CD4-positive, alpha-beta T cell treated with Interleukin-12 subunit alpha and Interleukin-12 subunit beta, for 1 hour (primary cell): ENCODE measurements at regions not wholly inside any gene's neighbourhood (a gene's known extent, or its start where the extent isn't known, plus 50 kb on each side); places are given as distances from the start of the nearest gene placed in this dataset.

Experiments
- DNase-seq: peaks from one replicate; pipeline ENCODE4 v3.0.0-alpha.2; 2020

DNA sequence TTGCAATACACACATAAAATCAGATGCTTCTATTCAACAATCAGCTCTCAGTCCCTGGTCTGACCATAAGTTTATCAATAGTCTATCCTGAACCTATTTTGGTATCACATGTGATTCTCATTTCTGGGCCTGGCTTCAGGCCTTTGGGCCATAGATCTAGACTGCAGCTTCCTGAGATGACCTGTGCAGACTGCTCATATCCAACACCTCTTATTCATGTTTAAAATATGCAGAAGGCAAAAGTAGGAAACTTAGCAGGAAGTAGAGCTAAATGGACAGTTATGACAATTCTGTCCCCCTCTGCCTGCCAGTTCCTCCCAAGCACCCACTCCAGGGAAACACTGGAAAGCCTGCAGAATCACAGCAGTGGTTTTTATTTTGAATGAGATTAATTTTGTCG is 53.3 kb downstream of the C7orf25 start:
- no peak for DNase-seq

DNA sequence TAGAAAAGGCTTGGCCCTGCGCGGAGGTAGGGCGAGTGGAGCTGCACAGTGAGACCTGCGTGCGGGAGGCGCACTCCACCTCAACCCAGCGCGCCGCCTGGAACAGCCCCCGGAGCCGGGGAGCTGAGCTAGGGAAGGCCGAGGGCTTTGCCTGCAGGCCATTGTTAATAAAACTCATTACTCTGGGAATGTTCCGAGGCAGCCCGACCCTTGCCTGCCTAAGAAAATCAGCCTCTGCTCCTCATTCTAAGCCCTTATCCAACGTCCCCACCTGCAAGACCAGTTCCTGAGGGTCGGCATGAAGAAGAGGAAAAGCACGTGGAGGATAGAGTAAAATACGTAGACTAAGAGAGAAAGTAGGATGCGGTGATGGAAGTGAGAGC is 55.3 kb downstream of the C7orf25 start:
- DNase-seq: no peak

DNA sequence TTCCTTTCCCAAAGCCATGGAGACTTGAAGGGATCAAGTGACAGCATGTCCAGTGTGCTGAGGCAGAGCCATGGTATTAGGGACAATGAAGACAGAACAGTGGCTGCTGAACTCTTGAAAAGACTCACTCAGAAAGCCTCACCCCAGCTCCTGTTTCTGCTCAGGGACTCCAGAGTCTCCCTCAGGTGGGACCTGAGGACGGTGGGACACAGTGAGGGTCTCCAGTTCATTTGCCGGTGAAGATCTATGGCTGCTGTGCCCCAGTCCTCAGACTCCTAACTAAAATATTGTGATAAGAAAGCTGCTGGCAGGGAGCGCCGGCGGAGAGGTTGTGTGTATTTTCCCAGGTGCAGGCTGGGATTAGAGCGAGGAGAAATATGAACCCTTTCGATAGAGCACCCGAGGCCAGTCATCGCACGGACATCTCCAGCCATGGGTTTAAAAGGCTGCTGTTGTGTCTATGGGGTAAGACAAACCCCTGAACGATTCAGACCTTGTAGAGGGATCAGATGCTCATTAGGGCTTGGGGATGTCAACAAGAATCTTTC is 57.2 kb downstream of the C7orf25 start:
- no peak for DNase-seq

DNA sequence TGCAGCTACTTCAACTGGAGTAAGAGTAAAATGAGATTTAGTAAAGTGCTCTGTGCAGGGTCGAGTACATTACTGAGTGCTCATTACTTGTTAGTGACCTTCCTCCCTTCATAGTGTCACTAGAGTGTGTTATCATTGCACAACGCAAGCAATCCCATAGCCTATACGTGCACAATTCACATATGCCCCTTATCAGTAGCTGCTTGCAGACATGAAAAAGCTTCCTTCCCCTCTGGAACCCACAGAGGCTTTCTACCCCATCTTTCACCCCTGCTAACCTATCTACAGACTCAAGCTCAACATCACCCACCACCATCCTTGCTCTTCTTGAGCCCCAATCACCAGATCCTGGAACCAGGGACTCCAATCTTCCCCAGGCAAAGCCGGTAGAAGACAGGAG is 59.3 kb downstream of the C7orf25 start:
- DNase-seq: no peak

DNA sequence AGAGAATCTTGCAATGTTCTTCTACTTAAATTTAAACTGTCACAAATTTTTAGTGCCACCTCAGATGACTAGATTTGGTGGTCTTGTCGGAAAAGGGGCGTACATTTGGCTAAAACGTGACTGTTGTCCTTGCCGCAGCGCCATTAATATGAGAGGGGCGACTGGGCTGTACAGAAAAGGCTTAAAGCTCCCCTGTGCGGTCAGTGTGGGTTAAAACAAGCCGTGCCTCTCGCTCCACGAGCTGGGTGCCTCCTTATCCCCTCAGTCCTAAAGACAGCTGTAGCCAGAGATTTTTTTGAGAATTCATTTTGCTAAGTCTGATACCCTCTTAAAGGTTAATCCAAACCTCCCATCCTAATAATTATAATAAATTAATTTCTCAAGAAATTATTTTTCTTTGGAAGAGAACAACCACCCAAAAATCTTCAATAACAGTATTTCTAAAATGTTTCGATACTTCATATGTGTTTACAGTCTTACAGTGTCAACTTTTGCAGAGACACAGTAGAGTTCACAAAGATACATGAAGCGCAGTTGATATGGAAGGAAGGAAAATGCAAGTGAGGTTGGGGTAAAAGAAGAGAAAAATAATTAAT is 68.6 kb downstream of the C7orf25 start:
- DNase-seq: no peak

DNA sequence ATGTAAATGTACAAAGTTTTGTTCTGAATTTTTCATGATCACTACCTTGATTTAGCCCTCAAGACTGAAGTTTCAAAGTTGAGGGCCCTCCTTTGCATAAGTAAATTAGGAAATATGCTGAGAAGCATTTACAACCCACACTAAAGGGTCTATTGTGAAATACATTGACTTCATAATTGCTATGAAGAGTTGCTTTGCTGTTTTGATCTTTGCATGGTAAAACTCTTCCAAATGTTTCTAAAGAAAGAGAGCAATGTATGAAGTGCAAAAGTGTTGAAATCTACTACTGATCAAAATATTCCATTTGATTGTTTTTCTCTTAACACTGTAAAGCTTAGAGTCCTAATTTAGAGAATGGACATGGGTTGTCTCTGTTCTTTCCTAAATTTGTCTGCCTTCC is 77.2 kb downstream of the C7orf25 start:
- no peak for DNase-seq

DNA sequence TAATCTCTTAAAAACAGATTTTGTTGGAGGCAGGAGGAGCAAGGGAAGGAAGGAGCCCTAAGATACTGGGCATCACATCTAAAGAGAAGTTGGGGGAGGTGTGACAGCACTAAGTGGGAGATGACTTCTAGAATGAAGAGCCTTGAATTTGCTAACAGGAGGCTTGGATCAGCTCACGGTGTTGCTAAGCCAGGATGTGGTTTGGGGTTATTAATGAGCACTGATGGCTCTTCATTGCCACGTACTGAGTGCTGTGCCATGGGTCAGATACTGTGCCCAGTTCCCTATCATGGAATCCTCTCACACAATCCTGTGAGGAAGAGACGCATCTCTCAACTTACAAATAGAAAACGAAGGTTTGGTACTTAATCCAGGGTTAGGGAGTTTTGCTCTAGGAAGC is 78.5 kb downstream of the C7orf25 start:
- DNase-seq: no peak

DNA sequence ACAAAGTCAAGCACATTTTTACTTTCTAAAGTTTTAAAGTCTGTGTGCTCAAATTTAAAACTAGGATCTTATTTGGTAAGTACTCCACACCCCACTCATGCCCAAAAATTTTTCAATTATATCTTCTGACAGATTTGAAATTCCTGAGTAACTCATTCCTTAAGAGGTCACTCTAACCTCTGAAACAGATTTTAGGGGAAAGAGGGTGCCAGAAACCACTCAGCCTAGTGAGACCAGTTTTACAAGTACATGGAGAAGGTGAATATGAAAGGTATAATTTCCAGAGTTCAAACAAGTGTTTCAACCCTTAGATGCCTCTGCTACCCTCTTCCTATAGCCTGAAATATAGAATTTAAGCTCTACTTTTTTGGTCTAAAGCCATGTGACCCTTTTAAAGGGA is 79.2 kb downstream of the C7orf25 start:
- DNase-seq: no peak

DNA sequence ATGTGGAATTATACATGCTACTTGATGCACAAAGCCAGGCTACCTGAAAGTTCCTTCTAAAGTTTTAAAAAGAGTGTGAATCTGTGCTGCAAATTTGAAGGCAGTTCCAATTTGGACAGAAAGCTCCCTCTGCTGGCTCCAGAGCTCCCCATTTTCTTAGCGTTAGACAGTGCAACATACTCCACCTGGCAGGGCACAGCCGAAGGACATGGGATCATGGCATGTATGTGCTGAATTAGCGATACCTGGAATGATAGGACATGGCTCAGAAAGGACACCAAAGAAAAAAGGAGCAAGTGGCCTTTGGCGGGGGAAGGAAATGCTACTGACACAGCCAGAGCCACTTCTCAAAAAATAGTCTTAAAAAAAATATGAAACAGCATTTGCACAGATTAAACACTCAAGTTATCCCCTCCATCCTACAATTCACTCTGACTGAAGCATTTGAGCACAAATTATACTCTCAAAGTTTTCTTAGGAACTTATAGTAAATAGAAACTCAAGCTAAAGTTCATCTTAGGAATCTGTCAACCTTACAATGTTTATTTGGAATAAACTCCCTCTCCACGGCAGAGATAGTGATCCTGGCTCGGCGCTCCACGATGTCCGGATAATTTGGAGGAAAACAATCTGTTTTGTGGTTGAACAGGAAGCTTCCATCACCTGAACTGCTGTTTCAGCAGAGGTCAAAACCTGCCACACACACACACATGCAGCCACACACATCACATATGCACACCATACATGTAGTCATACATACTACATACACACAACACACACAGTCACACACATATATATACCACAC is 80.0 kb downstream of the C7orf25 start:
- no peak for DNase-seq

DNA sequence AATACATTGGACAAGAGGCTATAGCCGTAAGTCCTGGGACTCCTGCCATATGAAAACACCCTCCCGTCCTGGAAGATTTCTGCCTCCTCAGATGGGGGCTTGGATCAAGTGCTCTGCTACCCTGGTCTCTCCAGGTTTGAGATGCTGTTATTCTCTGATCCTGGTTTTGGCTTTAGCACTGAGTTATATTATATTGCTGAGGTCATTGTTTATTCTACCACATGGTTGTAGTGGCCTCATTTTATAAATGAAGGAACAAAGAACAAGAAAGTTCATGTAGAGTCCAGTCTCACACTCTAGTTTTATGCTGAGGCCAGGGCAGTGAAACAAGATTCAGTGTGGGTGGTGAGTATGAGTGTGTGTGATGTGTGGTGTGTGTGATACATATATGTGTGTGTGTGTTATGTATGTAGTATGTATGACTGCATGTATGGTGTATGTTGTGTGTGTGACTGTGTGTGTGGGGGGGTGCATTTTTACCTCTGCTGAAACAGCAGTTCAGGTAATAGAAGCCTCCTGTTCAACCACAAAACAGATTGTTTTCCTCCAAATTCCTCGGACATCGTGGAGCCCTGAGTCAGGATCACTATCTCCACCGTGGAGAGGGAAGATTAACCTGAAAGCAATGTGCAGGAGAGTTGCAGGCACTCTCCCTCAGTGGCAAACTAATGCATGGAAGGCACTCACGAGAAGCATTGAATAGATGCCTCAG is 80.7 kb downstream of the C7orf25 start:
- DNase-seq: no peak

DNA sequence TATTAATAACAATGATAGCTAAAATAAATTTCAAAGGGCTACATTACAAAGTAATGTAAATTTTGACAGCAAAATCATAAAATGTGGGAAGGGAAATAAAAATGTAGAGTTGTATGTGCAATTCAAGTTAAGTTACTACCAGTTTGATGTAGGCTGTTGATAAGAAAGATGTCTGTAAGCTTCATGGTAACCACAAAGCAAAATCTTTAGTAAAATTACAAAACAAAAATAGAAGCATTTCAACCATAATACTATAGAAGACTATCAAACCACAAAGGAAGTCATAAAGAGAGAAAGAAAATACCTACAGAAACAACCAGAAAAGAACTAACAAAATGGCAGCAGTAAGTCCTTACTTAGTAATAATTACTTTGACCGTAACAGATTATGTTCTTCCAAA is 99.1 kb downstream of the C7orf25 start:
- no peak for DNase-seq

DNA sequence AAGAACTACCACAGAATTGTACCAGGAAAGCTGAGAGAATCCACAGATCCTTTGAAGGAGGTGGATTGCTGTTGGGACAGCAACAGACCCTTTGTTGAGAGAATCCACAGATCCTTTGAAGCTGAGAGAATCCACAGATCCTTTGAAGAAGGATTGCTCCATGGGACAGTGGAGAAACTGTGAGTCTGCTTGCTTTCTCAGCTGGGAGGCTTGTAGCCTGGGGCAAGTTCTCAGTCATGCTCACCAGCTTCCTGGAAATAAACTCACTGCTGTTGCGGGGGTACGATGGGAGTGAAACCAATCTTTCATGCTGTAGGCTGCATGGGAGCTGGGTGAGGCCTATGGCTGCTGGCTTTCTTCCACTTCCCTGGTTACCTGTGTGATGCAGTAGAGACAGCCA is 106.3 kb downstream of the C7orf25 start:
- no peak for DNase-seq

DNA sequence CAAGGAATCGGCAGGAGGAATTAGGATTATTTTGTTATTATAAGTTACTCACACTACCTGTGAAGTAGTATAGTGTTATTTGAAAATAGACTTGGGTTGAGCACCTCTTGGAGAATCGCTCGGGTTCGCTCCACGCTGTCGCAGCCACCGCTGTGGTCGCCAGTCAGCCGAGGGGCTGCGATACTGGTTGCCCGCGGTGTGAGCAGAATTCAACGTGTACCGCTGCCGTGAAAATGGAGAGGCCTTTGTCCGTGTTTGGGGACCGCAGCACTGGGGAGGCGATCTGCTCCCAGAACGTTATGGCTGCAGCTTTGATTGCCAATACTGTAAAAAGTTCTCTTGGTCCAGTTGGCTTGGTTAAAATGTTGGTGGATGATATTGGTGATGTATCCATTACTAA is 117.2 kb downstream of the C7orf25 start:
- no peak for DNase-seq

DNA sequence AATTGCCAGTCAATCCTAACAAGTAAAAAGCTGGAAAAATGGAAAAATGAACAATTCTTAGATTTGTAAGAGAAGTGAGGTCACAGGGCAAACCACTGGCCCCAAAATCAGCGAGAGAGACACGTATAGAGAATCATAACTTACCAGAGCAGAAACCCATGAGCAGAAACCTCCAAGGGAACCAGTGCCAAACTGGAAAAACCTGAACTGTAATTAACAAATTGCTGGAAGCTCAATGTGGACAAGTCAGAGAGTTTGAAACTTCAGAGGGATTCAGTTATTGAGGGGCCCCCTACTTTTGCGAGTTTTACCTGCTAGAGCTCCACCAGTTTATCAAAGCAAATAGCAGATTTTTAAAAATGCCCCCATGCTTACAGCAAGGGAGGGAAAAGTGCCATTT is 119.0 kb downstream of the C7orf25 start:
- DNase-seq: no peak

DNA sequence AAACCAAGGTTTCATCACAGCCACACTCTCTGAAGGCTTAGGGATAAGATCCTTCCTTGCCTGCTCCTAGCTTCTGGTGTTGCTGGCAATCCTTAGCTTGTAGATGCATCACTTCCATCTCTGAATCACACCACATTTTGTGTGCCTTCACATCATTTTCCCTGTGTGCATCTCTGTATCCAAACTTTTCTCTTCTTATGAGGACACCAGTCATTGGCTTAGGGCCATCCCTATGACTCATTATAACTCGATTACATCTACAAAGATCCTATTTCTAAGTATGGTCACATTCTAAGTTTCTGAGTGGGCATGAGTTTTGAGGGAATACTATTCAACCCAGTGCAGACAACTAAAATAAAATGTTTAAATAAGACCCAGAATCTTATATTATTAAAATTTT is 121.7 kb downstream of the C7orf25 start:
- DNase-seq: no peak

DNA sequence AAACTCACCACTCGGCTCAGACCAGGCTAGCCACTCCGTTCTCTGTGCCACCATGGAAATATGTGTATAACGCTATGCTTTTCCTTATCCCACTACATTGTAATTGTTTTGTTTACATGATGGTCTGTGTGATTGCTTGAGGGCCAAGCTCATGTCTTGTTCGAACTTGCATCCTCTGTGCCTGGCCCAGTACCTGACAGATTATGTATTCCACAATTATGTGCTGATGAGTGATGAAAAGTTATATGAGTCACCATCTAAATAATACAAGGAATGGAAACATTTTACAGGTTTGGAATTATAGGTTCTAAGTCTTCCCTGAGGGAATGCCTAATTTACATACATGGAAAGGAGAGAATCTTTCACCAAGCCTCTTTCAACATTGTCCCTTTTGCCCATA is 137.4 kb downstream of the C7orf25 start:
- DNase-seq: no peak

DNA sequence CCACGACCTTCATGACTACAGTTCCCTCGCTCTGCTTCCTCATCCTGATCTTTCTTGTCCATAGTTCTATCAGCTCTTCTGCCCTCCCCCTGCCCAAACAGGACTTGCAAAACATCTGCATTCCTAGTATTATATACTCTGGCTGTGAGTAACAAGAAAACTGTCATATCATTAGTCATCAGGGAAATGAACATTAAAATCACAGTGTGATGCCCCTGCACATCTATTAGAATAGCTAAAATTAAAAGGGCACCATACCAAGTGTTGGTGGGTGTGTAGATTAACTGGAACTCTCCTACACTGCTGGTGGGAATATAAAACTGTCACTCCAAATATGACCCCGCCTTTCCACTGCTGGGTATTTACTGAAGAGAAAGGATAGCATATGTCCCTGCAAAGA is 141.8 kb downstream of the C7orf25 start:
- DNase-seq: no peak

DNA sequence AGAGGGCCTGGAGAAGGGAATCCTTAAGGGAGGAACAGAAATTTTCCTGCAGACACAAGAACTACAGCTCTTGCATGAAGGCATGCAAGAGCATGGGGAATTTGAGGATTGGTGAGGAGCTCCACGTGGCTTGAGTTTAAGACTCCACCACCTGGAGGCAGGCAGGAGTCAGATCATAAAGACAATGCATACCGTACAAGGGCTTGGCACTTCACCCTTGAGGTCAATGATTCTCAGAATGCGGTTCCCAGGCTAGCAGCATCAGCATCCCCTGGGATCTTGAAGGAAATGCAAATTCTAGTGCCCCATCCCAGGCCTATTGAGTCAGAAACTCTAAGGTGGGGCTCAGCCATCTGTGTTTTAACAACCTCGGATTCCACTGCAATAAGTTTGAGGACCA is 143.8 kb downstream of the C7orf25 start:
- no peak for DNase-seq

DNA sequence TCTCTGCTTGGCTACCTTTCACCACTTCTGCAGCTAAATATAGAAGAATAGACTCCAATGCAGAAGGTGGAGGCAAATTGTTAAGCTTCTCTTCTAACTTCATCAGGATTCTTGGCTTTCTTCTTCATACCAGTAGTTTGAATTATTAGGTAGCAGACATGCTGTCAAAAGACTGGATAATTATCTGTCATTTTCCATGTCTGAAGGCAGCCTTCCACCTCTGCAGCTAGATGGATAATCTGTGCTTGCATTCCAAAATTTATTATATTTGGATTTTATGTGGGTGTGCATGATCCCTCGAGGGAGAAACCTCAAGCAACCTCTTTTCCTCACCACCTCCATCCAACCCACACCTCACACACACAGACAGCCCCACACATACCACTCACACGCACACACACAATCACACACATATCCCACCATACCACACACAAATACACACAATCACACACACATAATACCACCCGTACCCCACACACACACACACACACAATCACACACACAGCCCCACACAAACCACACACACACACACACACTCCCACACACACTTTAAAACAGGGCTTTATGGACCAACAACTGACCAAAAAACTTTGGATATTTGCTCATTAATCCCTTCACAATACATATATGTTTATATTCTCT is 145.0 kb downstream of the C7orf25 start:
- no peak for DNase-seq

DNA sequence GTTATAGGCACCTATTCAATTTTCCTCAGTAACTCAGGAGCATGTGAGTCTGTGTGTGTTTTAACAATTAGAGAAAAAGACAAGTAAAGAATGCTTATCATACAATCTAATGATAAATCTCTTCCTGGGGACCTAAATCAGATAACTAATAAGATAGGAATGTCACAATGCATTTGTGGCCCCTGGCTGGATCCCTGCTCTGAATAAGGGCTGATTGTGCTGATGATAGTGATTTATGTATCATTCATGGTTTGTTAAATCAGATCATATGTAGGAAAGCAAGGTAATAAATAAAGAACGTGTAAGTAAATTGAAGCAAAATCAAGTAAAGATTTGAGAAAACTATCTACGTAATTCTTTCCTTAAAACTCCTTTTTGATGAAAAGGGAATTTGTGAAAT is 145.9 kb downstream of the C7orf25 start:
- no peak for DNase-seq

DNA sequence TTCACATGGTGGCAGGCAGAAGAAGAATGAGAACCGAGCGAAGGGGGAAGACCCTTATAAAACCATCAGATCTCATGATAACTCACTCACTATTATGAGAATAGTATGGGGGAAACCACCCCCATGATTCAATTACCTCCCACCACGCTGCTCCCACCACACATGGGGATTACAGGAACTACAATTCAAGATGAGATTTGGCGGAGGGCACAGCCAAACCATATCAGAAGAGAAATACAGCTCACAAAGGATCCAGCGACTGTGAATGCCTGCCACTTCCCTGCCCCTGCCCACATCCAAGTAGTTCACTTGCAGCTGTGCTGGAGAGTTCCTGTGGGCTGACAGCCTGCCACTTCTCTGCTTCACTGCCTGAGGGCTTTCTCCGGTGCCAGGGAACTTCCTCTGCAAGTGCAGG is 148.7 kb downstream of the C7orf25 start:
- no peak for DNase-seq

DNA sequence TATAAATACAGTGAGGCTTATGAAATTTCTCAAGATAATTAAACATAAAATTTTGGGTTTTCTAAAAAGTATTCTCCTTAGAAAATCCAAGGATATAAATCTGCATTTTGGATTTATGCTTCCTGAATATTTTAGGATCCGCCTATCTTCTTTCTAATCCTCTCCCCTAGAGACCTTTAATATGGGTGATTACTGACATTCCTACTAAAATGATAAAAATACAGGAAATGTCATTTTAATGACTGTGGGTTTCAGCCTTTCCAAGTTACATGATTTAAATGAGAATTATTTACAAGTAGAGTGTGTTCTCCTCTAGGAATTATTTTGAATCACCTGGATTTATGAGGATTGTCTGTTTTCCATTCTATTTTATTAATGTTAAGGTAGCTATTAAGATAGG is 150.4 kb downstream of the C7orf25 start:
- DNase-seq: no peak

DNA sequence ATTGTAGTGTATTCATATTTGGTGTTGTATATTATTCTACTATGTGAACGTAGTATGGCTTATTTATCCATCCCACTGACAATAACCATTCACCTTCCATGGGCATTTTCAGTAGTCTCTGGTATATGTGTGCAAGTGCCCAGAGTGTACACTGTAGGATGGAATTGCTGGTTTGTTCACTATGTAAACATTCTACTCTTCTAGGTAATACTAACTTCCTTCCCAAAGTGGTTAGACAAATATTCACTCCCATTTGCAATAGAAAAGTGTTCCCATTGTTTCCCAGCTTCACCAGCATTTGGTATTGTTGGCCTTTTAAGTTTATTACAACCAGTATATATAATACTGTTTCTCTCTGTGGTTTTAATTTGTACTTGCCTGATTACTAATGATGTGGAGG is 153.7 kb downstream of the C7orf25 start:
- DNase-seq: no peak

DNA sequence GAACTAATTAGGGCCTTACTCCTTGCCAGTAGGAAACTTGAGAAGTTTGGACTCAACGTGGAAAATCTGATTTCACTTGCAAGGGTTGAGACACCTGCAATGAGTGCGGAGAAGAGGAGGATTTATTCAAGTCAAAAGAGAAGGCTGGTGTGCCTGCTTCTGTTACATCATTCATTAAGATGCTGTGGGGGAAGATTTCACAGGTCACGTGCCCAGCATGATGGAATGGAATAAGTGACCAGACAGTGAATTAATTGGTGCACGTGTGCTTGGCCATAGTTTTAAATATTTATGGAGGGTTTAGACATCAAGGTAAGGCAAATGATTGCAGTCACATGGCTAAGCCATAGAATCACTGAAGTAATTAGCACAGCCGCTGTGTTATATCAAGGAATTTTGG is 155.0 kb downstream of the C7orf25 start:
- no peak for DNase-seq
